MM.1S (cell line): ENCODE measurements at regions not wholly inside any gene's neighbourhood (a gene's known extent, or its start where the extent isn't known, plus 50 kb on each side); places are given as distances from the start of the nearest gene placed in this dataset.

ENCODE experiments used
- EZH2 ChIP-seq: fragments of 300-600 bp; sonication (generic); optimal IDR thresholded peaks from 2 replicates; pipeline ENCODE3; 2017; ENCODE audit warnings: low read depth, mild to moderate bottlenecking, antibody characterized with exemption, low read length, mixed read lengths
- TF ChIP-seq, protein P1 (sequence below): fragments of 300-600 bp; sonication (generic); IDR thresholded peaks from 2 replicates; pipeline ENCODE4 v1.5.1; 2016; ENCODE audit warnings: antibody characterized with exemption, low read length, mixed read lengths

GRCh38 chr9:87336914-87337333 is 160.7 kb upstream of the DAPK1 start:
- TF ChIP-seq, protein P1, sequence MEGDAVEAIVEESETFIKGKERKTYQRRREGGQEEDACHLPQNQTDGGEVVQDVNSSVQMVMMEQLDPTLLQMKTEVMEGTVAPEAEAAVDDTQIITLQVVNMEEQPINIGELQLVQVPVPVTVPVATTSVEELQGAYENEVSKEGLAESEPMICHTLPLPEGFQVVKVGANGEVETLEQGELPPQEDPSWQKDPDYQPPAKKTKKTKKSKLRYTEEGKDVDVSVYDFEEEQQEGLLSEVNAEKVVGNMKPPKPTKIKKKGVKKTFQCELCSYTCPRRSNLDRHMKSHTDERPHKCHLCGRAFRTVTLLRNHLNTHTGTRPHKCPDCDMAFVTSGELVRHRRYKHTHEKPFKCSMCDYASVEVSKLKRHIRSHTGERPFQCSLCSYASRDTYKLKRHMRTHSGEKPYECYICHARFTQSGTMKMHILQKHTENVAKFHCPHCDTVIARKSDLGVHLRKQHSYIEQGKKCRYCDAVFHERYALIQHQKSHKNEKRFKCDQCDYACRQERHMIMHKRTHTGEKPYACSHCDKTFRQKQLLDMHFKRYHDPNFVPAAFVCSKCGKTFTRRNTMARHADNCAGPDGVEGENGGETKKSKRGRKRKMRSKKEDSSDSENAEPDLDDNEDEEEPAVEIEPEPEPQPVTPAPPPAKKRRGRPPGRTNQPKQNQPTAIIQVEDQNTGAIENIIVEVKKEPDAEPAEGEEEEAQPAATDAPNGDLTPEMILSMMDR: peak; percentile 66
- TF ChIP-seq EZH2: no peak
